B cell (primary cell): ENCODE measurements at regions not wholly inside any gene's neighbourhood (a gene's known extent, or its start where the extent isn't known, plus 50 kb on each side); places are given as distances from the start of the nearest gene placed in this dataset.

ENCODE experiments used
- ATAC-seq: fragments of 200-7000 bp; cut with Tn5 transposase; one replicate; pipeline ENCODE4 v1.10.0; 2021; ENCODE audit warnings: low read depth, mild to moderate bottlenecking, moderate number of reproducible peaks, moderate library complexity
- CTCF ChIA-PET: fragments of 350-600 bp; sonication (Branson Sonifier 250); formaldehyde crosslinking; loops from one replicate; lab custom pipeline; 2021; ENCODE audit warnings: antibody characterized with exemption, inconsistent platforms; lab: Charles Lee
- POLR2A ChIA-PET: fragments of 350-600 bp; sonication (Branson Sonifier 250); formaldehyde crosslinking; loops from one replicate; lab custom pipeline; 2021; ENCODE audit warnings: antibody characterized with exemption; lab: Charles Lee
- DNase-seq: peaks from one replicate; pipeline ENCODE4 v3.0.0; 2013
- H2AFZ ChIP-seq: 2 replicates; pipeline ENCODE4 v1.6.1; 2012; ENCODE audit warnings: mild to moderate bottlenecking, low read depth, low read length; ENCODE audit not compliant: insufficient read depth, poor library complexity, severe bottlenecking
- H3K27ac ChIP-seq, 2 donors: 1 replicate in 1 of 2; 2 replicates in 1 of 2; pipeline ENCODE4 v1.5.1; 2012 to 2013; ENCODE audit warnings: low read length in 2 of 2, mild to moderate bottlenecking in 2 of 2, moderate library complexity in 1 of 2
- H3K27me3 ChIP-seq, 4 experiments: fragments of 200-600 bp in 1 of 4; sonication (generic) in 1 of 4; replicated peaks in 1 of 4; 1 replicate in 2 of 4; 2 replicates in 2 of 4; pipeline versions ENCODE4 v1.6.1 to v1.7.0; 2013 to 2016; ENCODE audit warnings: low read length in 3 of 4, mild to moderate bottlenecking in 2 of 4, mixed read lengths in 1 of 4, moderate library complexity in 1 of 4; ENCODE audit not compliant: insufficient read depth in 4 of 4, control insufficient read depth in 3 of 4; ENCODE audit errors: control extremely low read depth in 1 of 4
- H3K36me3 ChIP-seq, 2 experiments: replicated peaks in 1 of 2; 1 replicate in 1 of 2; 2 replicates in 1 of 2; pipeline versions ENCODE4 v1.6.1 to v1.7.1; 2013; ENCODE audit warnings: low read length in 1 of 2; ENCODE audit not compliant: insufficient read depth in 2 of 2, control insufficient read depth in 1 of 2; ENCODE audit errors: control extremely low read depth in 1 of 2, extremely low read depth in 1 of 2
- H3K4me1 ChIP-seq, 2 donors: fragments of 200-600 bp in 1 of 2; sonication (generic) in 1 of 2; 1 replicate in 1 of 2; 2 replicates in 1 of 2; pipeline versions ENCODE4 v1.5.1 to v1.6.1; 2013 to 2017; ENCODE audit warnings: low read length in 2 of 2; ENCODE audit not compliant: control insufficient read depth in 2 of 2, insufficient read depth in 2 of 2
- H3K4me2 ChIP-seq: replicated peaks from 2 replicates; pipeline ENCODE3; 2012; ENCODE audit warnings: mild to moderate bottlenecking, low read depth, low read length; ENCODE audit not compliant: poor library complexity, severe bottlenecking
- H3K4me3 ChIP-seq, 5 experiments: fragments of 200-600 bp in 1 of 5; sonication (generic) in 1 of 5; 1 replicate in 3 of 5; 2 replicates in 2 of 5; pipeline versions ENCODE4 v1.5.1 to v1.7.0; 2011 to 2016; ENCODE audit warnings: low read length in 4 of 5, mild to moderate bottlenecking in 4 of 5, low read depth in 2 of 5, control low read depth in 1 of 5, moderate library complexity in 1 of 5; ENCODE audit not compliant: insufficient read depth in 1 of 5; ENCODE audit errors: control extremely low read depth in 1 of 5, extremely low read depth in 1 of 5
- H3K79me2 ChIP-seq: fragments of 200-600 bp; sonication (generic); one replicate; pipeline ENCODE4 v1.6.0; 2016; ENCODE audit warnings: low read length; ENCODE audit not compliant: control insufficient read depth, insufficient read depth
- H3K9ac ChIP-seq: fragments of 200-600 bp; sonication (generic); 2 replicates; pipeline ENCODE4 v1.6.1; 2017; ENCODE audit warnings: mild to moderate bottlenecking, low read length, moderate library complexity
- H3K9me3 ChIP-seq, 3 donors: one replicate each; pipeline versions ENCODE4 v1.6.1 to v1.7.1; 2013; ENCODE audit warnings: low read length in 2 of 3; ENCODE audit not compliant: control insufficient read depth in 2 of 3, insufficient read depth in 1 of 3; ENCODE audit errors: control extremely low read depth in 1 of 3
- H4K20me1 ChIP-seq: 2 replicates; pipeline ENCODE4 v1.6.0; 2012; ENCODE audit warnings: mild to moderate bottlenecking, low read length; ENCODE audit not compliant: insufficient read depth, control insufficient read depth, poor library complexity, severe bottlenecking
- H3K27ac Mint-ChIP-seq: one replicate; pipeline ENCODE4 v1.8.0; 2021; ENCODE audit warnings: mixed read lengths
- H3K27me3 Mint-ChIP-seq: one replicate; pipeline ENCODE4 v1.8.0; 2021; ENCODE audit warnings: mixed read lengths
- H3K4me1 Mint-ChIP-seq: one replicate; pipeline ENCODE4 v1.8.0; 2021; ENCODE audit warnings: mixed read lengths
- H3K4me3 Mint-ChIP-seq: one replicate; pipeline ENCODE4 v1.8.0; 2021; ENCODE audit warnings: mixed read lengths
- H3K9me3 Mint-ChIP-seq: one replicate; pipeline ENCODE4 v1.8.0; 2022; ENCODE audit warnings: mixed read lengths; ENCODE audit not compliant: insufficient read depth
- CTCF ChIP-seq: fragments of 200-600 bp; IDR thresholded peaks from one replicate; pipeline ENCODE4 v1.8.0; 2022; ENCODE audit warnings: antibody characterized with exemption, mild to moderate bottlenecking
- EZH2 ChIP-seq: IDR thresholded peaks from 2 replicates; pipeline ENCODE4 v1.6.1; 2012; ENCODE audit warnings: borderline replicate concordance, low read depth, mild to moderate bottlenecking, moderate library complexity, low read length; ENCODE audit not compliant: insufficient read depth, poor library complexity, severe bottlenecking
- WGBS: methylation state at CpG from one replicate; pipeline ENCODE4 v1.1.5; 2013; ENCODE audit warnings: missing lambda C conversion rate; ENCODE audit not compliant: insufficient coverage; 5-methylcytosine and 5-hydroxymethylcytosine counted together
- intact Hi-C: fragments of 100-400 bp; cut with micrococcal nuclease; formaldehyde crosslinking; loops from one replicate; pipeline ENCODE4 v1.10.0; 2022

DNA sequence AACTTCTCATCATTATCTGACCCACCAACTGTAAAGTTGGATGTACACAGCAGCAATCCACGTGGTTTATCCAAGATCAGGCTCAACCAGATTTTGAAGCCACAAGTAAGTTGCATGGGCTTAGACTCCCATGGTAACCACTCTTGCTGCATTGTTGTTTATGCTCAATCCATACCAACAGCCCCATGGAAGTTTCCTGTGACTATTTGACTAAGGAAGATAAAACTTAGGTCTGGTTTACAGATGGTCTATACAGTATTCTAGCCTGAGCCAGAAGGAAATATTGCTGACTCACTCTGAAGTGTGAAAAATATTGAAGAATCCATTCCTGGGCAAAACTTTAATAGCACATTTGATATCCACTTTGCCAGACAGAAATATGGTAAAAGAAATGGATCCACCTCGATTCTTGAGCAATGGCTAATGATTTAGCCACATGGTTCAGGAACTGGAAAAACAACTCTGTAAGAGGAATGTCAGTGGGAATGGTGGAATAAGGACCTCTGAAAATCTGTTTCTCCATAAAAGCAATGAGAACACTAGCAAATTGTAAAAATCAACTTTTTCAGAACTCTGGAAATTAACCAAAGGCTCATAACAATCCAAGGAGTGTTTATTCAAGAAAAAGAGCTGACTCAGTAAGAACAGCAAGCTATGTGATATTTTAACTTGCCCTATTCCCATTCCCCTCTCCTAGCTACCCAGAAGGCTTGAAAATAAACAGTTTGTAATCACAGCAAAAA is 162.9 kb upstream of the STT3B start:
- no CpG with 5 or more reads among the region's 2 CpGs for WGBS
- H3K4me1 Mint-ChIP-seq, result no peaks in the 10 kb centered on the region
- no peak for ATAC-seq

DNA sequence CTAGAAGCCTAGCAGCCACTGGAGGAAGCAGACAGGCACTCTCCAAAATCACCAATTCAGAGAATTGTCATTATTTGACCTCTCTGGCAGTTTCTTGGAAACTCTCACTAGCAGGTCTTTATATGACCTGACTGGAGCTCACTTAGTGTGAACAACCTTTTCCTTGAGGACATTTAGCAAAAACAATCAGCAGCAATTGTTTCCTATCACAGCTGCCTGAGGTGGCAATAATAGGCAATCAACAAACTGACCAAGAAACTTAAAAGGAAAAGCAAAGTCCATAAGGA is 162.4 kb upstream of the STT3B start:
- Histone ChIP-seq H3K4me2 (no peak overlapping the region), H3K4me1 (no peaks in the 10 kb centered on the region), H3K36me3 (no peaks in the 10 kb centered on the region), H3K79me2 (no peaks in the 10 kb centered on the region), H4K20me1 (no peaks in the 10 kb centered on the region), H3K27me3 (no peaks in the 10 kb centered on the region), H3K27ac (no peak overlapping the region), H3K9me3 (no peaks in the 10 kb centered on the region), H3K9ac (no peak overlapping the region), H3K4me3 (no peak overlapping the region), H2AFZ (no peak overlapping the region)
- no peak for ATAC-seq
- intact Hi-C loops, result no loop called here
- Mint-ChIP-seq H3K4me3 (no peak overlapping the region), H3K4me1 (no peaks in the 10 kb centered on the region), H3K9me3 (no peaks in the 10 kb centered on the region), H3K27me3 (no peaks in the 10 kb centered on the region), H3K27ac (no peak overlapping the region)
- TF ChIP-seq EZH2, result no peak
- no peak for TF ChIP-seq CTCF
- CTCF ChIA-PET, result no interaction called here
- no peak for DNase-seq
- POLR2A ChIA-PET, result no interaction called here

More for the DNA sequence above, 162.9 kb upstream of the STT3B start:
- TF ChIP-seq EZH2, result no peak
- no peak for TF ChIP-seq CTCF
- Histone ChIP-seq H3K9ac (no peak overlapping the region), H3K79me2 (no peaks in the 10 kb centered on the region), H3K36me3 (no peaks in the 10 kb centered on the region), H3K9me3 (no peaks in the 10 kb centered on the region), H2AFZ (no peak overlapping the region), H3K4me2 (no peak overlapping the region), H3K4me3 (no peak overlapping the region), H3K4me1 (no peaks in the 10 kb centered on the region), H3K27me3 (no peaks in the 10 kb centered on the region), H4K20me1 (no peaks in the 10 kb centered on the region), H3K27ac (no peak overlapping the region)
- intact Hi-C loops, result no loop called here
- Mint-ChIP-seq H3K9me3 (no peaks in the 10 kb centered on the region), H3K27me3 (no peaks in the 10 kb centered on the region), H3K27ac (no peak overlapping the region), H3K4me3 (no peak overlapping the region)
- ChIA-PET CTCF (no interaction called here), POLR2A (no interaction called here)
- no peak for DNase-seq
